Bronchial epithelial cell (primary cell): ENCODE measurements at regions not wholly inside any gene's neighbourhood (a gene's known extent, or its start where the extent isn't known, plus 50 kb on each side); places are given as distances from the start of the nearest gene placed in this dataset.

Experiments
- DNase-seq: peaks from one replicate; pipeline ENCODE4 v3.0.0-alpha.2; 2010; ENCODE audit warnings: low read depth
- FAIRE-seq: peaks from 2 replicates; lab custom pipeline; 2011; peaks lifted over from hg19 to GRCh38; lab: Jason Lieb, UNC
- H3K27me3 ChIP-seq: 2 replicates; pipeline ENCODE4 v1.5.1; 2011; ENCODE audit warnings: low read length; ENCODE audit not compliant: control insufficient read depth, insufficient read depth
- H3K36me3 ChIP-seq: 2 replicates; pipeline ENCODE4 v1.5.1; 2011; ENCODE audit warnings: low read length; ENCODE audit not compliant: control insufficient read depth, insufficient read depth
- H3K4me3 ChIP-seq: 2 replicates; pipeline ENCODE4 v1.5.1; 2011; ENCODE audit warnings: mild to moderate bottlenecking, low read depth, low read length, control low read depth
- TF ChIP-seq, protein P1 (sequence below): IDR thresholded peaks from 2 replicates; pipeline ENCODE4 v1.5.1; 2011; ENCODE audit warnings: mild to moderate bottlenecking, moderate library complexity, low read length, control low read depth, inconsistent platforms; ENCODE audit not compliant: insufficient read depth, severe bottlenecking

DNA sequence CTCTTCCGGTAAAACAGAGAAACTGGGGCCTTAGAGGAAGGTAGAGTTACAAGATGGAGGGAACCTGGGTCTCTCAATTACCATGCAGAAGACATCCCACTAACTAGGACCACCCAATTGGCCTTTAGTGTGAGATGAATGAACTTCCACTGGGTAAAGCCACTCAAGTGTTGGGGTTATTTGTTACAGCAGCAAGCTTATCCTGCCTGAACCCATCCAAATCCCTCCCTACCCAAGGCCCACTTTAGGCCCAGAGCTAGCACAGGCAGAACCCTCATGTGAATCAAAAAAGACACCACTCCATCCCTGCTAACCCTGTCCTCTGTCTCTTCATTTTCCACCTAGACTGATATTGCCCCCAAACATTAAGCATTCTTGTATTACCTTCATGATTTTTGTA, 746.7 kb upstream of the TBX3 start:
- Histone ChIP-seq H3K36me3 (no peaks in the 10 kb centered on the region), H3K27me3 (no peaks in the 10 kb centered on the region), H3K4me3 (no peak overlapping the region)
- FAIRE-seq (no peak), DNase-seq (no peak)
- TF ChIP-seq, protein P1, sequence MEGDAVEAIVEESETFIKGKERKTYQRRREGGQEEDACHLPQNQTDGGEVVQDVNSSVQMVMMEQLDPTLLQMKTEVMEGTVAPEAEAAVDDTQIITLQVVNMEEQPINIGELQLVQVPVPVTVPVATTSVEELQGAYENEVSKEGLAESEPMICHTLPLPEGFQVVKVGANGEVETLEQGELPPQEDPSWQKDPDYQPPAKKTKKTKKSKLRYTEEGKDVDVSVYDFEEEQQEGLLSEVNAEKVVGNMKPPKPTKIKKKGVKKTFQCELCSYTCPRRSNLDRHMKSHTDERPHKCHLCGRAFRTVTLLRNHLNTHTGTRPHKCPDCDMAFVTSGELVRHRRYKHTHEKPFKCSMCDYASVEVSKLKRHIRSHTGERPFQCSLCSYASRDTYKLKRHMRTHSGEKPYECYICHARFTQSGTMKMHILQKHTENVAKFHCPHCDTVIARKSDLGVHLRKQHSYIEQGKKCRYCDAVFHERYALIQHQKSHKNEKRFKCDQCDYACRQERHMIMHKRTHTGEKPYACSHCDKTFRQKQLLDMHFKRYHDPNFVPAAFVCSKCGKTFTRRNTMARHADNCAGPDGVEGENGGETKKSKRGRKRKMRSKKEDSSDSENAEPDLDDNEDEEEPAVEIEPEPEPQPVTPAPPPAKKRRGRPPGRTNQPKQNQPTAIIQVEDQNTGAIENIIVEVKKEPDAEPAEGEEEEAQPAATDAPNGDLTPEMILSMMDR, result no peak

DNA sequence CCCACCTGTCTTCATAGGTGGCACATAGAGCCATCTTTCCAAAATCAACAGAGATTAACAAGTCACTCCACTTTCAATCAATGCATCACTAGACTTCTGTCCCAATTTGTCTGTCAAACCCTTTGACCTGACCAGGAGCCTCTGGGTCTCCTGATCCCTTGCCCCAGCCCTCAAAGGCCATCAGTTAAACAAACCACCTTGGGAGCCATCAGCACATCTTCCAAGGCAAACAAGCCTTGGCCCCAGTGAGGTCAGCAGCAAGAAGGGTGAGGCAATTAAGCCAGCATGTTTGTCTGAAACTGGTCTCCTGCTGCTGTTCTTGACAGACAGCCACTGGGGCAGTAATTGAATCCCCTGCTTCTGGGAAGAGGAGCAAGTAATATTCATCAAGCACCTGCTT, 742.8 kb upstream of the TBX3 start:
- Histone ChIP-seq H3K36me3 (no peaks in the 10 kb centered on the region), H3K4me3 (no peak overlapping the region), H3K27me3 (no peaks in the 10 kb centered on the region)
- DNase-seq (no peak), FAIRE-seq (no peak)
- TF ChIP-seq, protein P1, result no peak

DNA sequence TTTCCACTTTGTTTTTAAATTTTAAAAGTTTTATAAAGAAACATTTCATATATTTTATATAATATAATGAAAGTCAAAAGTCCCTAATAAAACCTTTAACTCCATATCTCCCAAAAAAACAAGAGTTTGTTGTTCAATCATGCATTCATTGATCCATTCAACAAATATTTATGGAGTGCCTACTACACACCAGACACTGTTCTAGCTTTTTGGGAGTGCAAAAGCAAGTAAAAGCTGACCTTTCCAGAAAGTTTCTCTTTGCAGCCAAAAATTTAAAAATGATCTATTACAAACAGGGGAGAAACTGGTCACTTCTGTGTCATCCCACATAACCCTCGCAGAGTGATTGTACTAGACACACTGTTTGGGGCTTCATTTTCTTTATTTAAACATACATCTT, 740.0 kb upstream of the TBX3 start:
- Histone ChIP-seq H3K4me3 (no peak overlapping the region), H3K36me3 (no peaks in the 10 kb centered on the region), H3K27me3 (no peaks in the 10 kb centered on the region)
- FAIRE-seq (no peak), DNase-seq (no peak)
- TF ChIP-seq, protein P1, result no peak

DNA sequence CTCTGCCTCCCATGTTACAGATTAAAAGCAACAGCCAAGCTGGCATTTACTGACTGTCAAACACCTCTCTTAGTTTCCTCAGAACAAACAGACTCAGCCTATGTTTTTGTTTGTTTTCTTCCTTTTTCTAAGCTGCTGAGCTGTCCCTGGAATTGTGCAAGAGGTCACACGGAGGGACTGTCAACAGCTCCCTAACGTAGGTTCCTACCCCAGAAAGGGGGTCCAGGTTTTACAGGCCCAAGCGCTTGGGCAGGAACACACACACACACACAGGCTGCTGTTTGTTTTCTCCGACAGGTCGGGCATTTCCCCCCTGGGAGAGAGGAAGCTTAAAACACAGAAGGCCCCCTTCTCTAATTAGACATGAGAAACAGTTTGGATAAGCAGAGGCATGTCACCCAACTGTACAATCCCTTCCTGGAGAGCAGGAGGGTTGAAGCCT, 739.6 kb upstream of the TBX3 start:
- FAIRE-seq (no peak), DNase-seq (no peak)
- TF ChIP-seq, protein P1, result no peak
- Histone ChIP-seq H3K27me3 (no peaks in the 10 kb centered on the region), H3K4me3 (no peak overlapping the region), H3K36me3 (no peaks in the 10 kb centered on the region)

DNA sequence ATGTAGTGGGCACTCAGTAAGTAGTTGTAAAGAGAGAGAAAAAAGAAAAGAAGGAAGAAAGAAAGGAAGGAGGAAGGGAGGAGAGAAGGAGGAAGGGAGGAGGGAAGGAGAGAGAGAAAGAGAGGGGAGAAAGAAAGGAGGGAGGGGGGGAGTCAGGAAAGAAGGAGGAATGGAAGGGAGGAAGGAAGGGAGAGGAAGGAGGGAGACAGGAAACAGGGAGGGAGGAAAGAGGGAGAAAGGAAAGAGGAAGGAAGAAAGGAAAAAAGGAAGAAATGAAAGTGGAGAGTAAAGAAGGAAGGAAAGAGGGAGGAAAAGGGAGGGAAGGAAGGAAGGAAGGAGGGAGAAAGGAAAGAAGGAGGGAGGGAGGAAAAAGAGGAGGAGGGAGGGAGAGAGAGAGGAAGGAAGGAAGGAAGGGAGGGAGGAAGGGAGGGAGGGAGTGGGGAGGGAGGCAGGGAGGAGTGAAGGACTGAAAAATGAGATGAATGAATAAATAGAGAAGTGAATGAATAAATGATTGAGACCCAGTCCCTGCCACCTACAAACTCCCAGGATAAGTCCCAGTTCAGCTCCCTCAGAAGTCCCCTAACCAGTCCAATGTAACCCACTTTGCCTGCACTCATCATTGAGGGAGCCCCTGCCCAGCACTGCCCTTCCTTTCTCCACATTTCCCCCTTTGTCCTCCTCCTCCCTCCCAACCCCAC, 739.0 kb upstream of the TBX3 start:
- Histone ChIP-seq H3K36me3 (no peaks in the 10 kb centered on the region), H3K4me3 (no peak overlapping the region), H3K27me3 (no peaks in the 10 kb centered on the region)
- FAIRE-seq, result no peak
- TF ChIP-seq, protein P1, result no peak
- no peak for DNase-seq
